GM23248 (cell line): ENCODE measurements at regions not wholly inside any gene's neighbourhood (a gene's known extent, or its start where the extent isn't known, plus 50 kb on each side); places are given as distances from the start of the nearest gene placed in this dataset.

Source experiments
- EZH2 ChIP-seq: fragments of 200-600 bp; sonication (generic); IDR thresholded peaks from 2 replicates; pipeline ENCODE4 v1.6.1; 2018; ENCODE audit warnings: antibody characterized with exemption, mild to moderate bottlenecking; ENCODE audit not compliant: insufficient read depth, poor library complexity, severe bottlenecking
- EZH2phosphoT487 ChIP-seq: fragments of 200-600 bp; sonication (generic); IDR thresholded peaks from 2 replicates; pipeline ENCODE4 v1.6.1; 2018; ENCODE audit warnings: antibody characterized with exemption, moderate library complexity, mild to moderate bottlenecking, low read depth; ENCODE audit not compliant: insufficient read depth

GRCh38 chr12:76192416-76192815 lies 107.9 kb upstream of the NAP1L1 start:
- TF ChIP-seq EZH2 (no peak), EZH2phosphoT487 (no peak)
